HEK293 (cell line): ENCODE measurements at regions not wholly inside any gene's neighbourhood (a gene's known extent, or its start where the extent isn't known, plus 50 kb on each side); places are given as distances from the start of the nearest gene placed in this dataset.
A peak's percentile ranks its signal among the peaks of the same experiment; 100 is the strongest.
"Not testable (repeated sequence)": the region's sequence is repeated elsewhere in the genome, so short reads cannot be mapped to it uniquely, and the experiment has no call there.

Experiments
- CTCF ChIA-PET: fragments of 350-600 bp; formaldehyde crosslinking; extraction: SDS; loops from one replicate; lab custom pipeline; 2021; ENCODE audit warnings: antibody characterized with exemption; lab: Yijun Ruan, JAX
- POLR2A ChIA-PET: fragments of 300-600 bp; formaldehyde crosslinking; extraction: SDS; loops from one replicate; lab custom pipeline; 2020; ENCODE audit warnings: antibody characterized with exemption, inconsistent platforms; lab: Yijun Ruan, JAX
- H3K27ac ChIP-seq: fragments of 200-500 bp; sonication (Bioruptor generic); 2 replicates; pipeline ENCODE4 v1.5.1; 2014; ENCODE audit warnings: low read depth, low read length, control low read depth, inconsistent platforms; ENCODE audit errors: extremely low read depth
- H3K36me3 ChIP-seq, 2 experiments: fragments of 200-500 bp in 1 of 2; sonication (Bioruptor generic) in 1 of 2; 1 replicate in 1 of 2; 2 replicates in 1 of 2; pipeline ENCODE4 v1.5.1; 2014 to 2017; ENCODE audit warnings: inconsistent platforms in 2 of 2, low read length in 2 of 2; ENCODE audit not compliant: control insufficient read depth in 2 of 2, insufficient read depth in 1 of 2
- H3K4me1 ChIP-seq: fragments of 200-500 bp; sonication (Bioruptor generic); 2 replicates; pipeline ENCODE4 v1.5.1; 2014; ENCODE audit warnings: mild to moderate bottlenecking, low read length, inconsistent platforms; ENCODE audit not compliant: control insufficient read depth, insufficient read depth
- H3K4me3 ChIP-seq: 2 replicates; pipeline ENCODE4 v1.5.1; 2011; ENCODE audit warnings: low read depth, mild to moderate bottlenecking, control low read depth, low read length, moderate library complexity
- H3K9me3 ChIP-seq: fragments of 200-500 bp; sonication (Bioruptor generic); 2 replicates; pipeline ENCODE4 v1.5.1; 2014; ENCODE audit warnings: low read depth, low read length, inconsistent platforms; ENCODE audit not compliant: control insufficient read depth, insufficient read depth
- BCL11B ChIP-seq: fragments of 450-650 bp; formaldehyde crosslinking; IDR thresholded peaks from 2 replicates; pipeline ENCODE4 v1.5.1; 2016; ENCODE audit warnings: low read depth, missing biosample characterization, missing genetic modification characterization
- GLIS1 ChIP-seq: fragments of 450-650 bp; formaldehyde crosslinking; IDR thresholded peaks from 2 replicates; pipeline ENCODE4 v1.5.1; 2016; ENCODE audit warnings: missing biosample characterization, missing genetic modification characterization
- OSR2 ChIP-seq: fragments of 450-650 bp; formaldehyde crosslinking; IDR thresholded peaks from 2 replicates; pipeline ENCODE4 v1.5.1; 2016; ENCODE audit warnings: missing biosample characterization, missing genetic modification characterization
- PRDM1 ChIP-seq: fragments of 450-650 bp; formaldehyde crosslinking; IDR thresholded peaks from 2 replicates; pipeline ENCODE4; 2016; ENCODE audit warnings: missing biosample characterization, missing genetic modification characterization
- RBAK ChIP-seq: fragments of 450-650 bp; formaldehyde crosslinking; IDR thresholded peaks from 2 replicates; pipeline ENCODE4 v1.5.1; 2016; ENCODE audit warnings: missing biosample characterization, missing genetic modification characterization
- SP2 ChIP-seq: fragments of 450-650 bp; formaldehyde crosslinking; IDR thresholded peaks from 2 replicates; pipeline ENCODE4 v1.5.1; 2016; ENCODE audit warnings: missing biosample characterization, missing genetic modification characterization
- TRIM28 ChIP-seq: IDR thresholded peaks from 2 replicates; pipeline ENCODE4 v1.6.1; 2011; ENCODE audit warnings: low read length, control low read depth, borderline replicate concordance
- ZIC2 ChIP-seq: fragments of 450-650 bp; formaldehyde crosslinking; IDR thresholded peaks from 2 replicates; pipeline ENCODE4 v1.5.1; 2016; ENCODE audit warnings: missing biosample characterization, missing genetic modification characterization
- ZNF121 ChIP-seq: fragments of 450-650 bp; formaldehyde crosslinking; IDR thresholded peaks from 2 replicates; pipeline ENCODE4 v1.5.1; 2016; ENCODE audit warnings: missing biosample characterization, missing genetic modification characterization
- ZNF140 ChIP-seq: fragments of 450-650 bp; formaldehyde crosslinking; IDR thresholded peaks from 2 replicates; pipeline ENCODE4 v1.5.1; 2016; ENCODE audit warnings: missing biosample characterization, missing genetic modification characterization
- ZNF146 ChIP-seq: fragments of 450-650 bp; formaldehyde crosslinking; IDR thresholded peaks from 2 replicates; pipeline ENCODE4 v1.5.1; 2016; ENCODE audit warnings: missing biosample characterization, missing genetic modification characterization
- ZNF16 ChIP-seq: fragments of 450-650 bp; formaldehyde crosslinking; IDR thresholded peaks from 2 replicates; pipeline ENCODE4 v1.5.1; 2016; ENCODE audit warnings: low read depth, missing biosample characterization, missing genetic modification characterization
- ZNF202 ChIP-seq: fragments of 450-650 bp; formaldehyde crosslinking; IDR thresholded peaks from 2 replicates; pipeline ENCODE4 v1.5.1; 2016; ENCODE audit warnings: missing biosample characterization, missing genetic modification characterization, borderline replicate concordance
- ZNF600 ChIP-seq: fragments of 450-650 bp; formaldehyde crosslinking; IDR thresholded peaks from 2 replicates; pipeline ENCODE4 v1.5.1; 2016; ENCODE audit warnings: missing biosample characterization, missing genetic modification characterization
- ZNF623 ChIP-seq: fragments of 450-650 bp; formaldehyde crosslinking; IDR thresholded peaks from 2 replicates; pipeline ENCODE4 v1.5.1; 2016; ENCODE audit warnings: missing biosample characterization, missing genetic modification characterization
- ZNF645 ChIP-seq: fragments of 450-650 bp; formaldehyde crosslinking; IDR thresholded peaks from 2 replicates; pipeline ENCODE4; 2016; ENCODE audit warnings: missing biosample characterization, missing genetic modification characterization
- ZNF660 ChIP-seq: fragments of 450-650 bp; IDR thresholded peaks from 2 replicates; pipeline ENCODE4 v1.5.1; 2018; ENCODE audit warnings: missing biosample characterization, mild to moderate bottlenecking, missing genetic modification characterization
- ZNF664 ChIP-seq: fragments of 450-650 bp; formaldehyde crosslinking; IDR thresholded peaks from 2 replicates; pipeline ENCODE4 v1.5.1; 2016; ENCODE audit warnings: missing biosample characterization, missing genetic modification characterization
- ZNF768 ChIP-seq: fragments of 450-650 bp; formaldehyde crosslinking; IDR thresholded peaks from 2 replicates; pipeline ENCODE4 v1.5.1; 2018; ENCODE audit warnings: missing biosample characterization, mild to moderate bottlenecking, missing genetic modification characterization
- ZNF837 ChIP-seq: fragments of 450-650 bp; formaldehyde crosslinking; IDR thresholded peaks from 2 replicates; pipeline ENCODE4 v1.5.1; 2016; ENCODE audit warnings: missing biosample characterization, missing genetic modification characterization

- H3K9me3 ChIP-seq = no peaks in the 10 kb centered on the region
- TF ChIP-seq ZNF16 (tag by site-specific recombination) = no peak
- no peak for TF ChIP-seq ZNF837
- TF ChIP-seq TRIM28 = peak; percentile 33; the same call in 1 of the 2 replicates
- peak; percentile 66 for TF ChIP-seq ZIC2 (tag by site-specific recombination)
- no peak for TF ChIP-seq SP2 (tag by site-specific recombination)
- TF ChIP-seq ZNF140 (tag by site-specific recombination) = no peak
- TF ChIP-seq OSR2 (tag by site-specific recombination) = peak; percentile 43; the same call in 1 of the 2 replicates
- H3K4me1 ChIP-seq = no peaks in the 10 kb centered on the region
- POLR2A ChIA-PET = interaction anchor here (1.2 kb wide), 1 partner anchor 31 kb away, joined by 3 read pairs; no protein-coding TSS in a partner anchor
- H3K27ac ChIP-seq = no peak overlapping the region
- H3K4me3 ChIP-seq = no peak overlapping the region
- CTCF ChIA-PET = interaction anchor here (0.6 kb wide), 1 partner anchor 32 kb away, joined by 3 read pairs; no protein-coding TSS in a partner anchor
- H3K36me3 ChIP-seq = no peaks in the 10 kb centered on the region
Observed at GRCh38 chr11:46207270-46207669, 70.2 kb upstream of the CREB3L1 start.

- H3K9me3 ChIP-seq, H3K4me1 ChIP-seq, H3K4me3 ChIP-seq, CTCF ChIA-PET, H3K36me3 ChIP-seq, POLR2A ChIA-PET, H3K27ac ChIP-seq: not testable (repeated sequence)
- 0 out of 2 replicates have a peak, but pooled peaks have one; percentile 47 for TF ChIP-seq ZNF121
Observed at GRCh38 chr11:46204415-46204814, 73.0 kb upstream of the CREB3L1 start.

GRCh38 chr11:46203746-46204145, 73.7 kb upstream of the CREB3L1 start:
- no peaks in the 10 kb centered on the region for H3K4me1 ChIP-seq
- TF ChIP-seq PRDM1 (tag by site-specific recombination) = no peak
- TF ChIP-seq ZNF600 (tag by site-specific recombination) = 0 out of 2 replicates have a peak, but pooled peaks have one; percentile 41
- TF ChIP-seq, all 188 proteins: peak for 1
- POLR2A ChIA-PET = no interaction called here
- CTCF ChIA-PET = no interaction called here
- no peak overlapping the region for H3K4me3 ChIP-seq
- H3K27ac ChIP-seq = no peak overlapping the region
- H3K36me3 ChIP-seq = no peaks in the 10 kb centered on the region
- no peaks in the 10 kb centered on the region for H3K9me3 ChIP-seq

GRCh38 chr11:46202696-46203391, 74.6 kb upstream of the CREB3L1 start:
- no peak overlapping the region for H3K4me3 ChIP-seq
- H3K36me3 ChIP-seq = no peaks in the 10 kb centered on the region
- no peaks in the 10 kb centered on the region for H3K9me3 ChIP-seq
- POLR2A ChIA-PET = no interaction called here
- no peak overlapping the region for H3K27ac ChIP-seq
- TF ChIP-seq ZNF623 = peak; percentile 77
- TF ChIP-seq BCL11B (tag by site-specific recombination) = no peak
- TF ChIP-seq, all 188 proteins: peak for 1
- no peaks in the 10 kb centered on the region for H3K4me1 ChIP-seq
- CTCF ChIA-PET = interaction anchor here (0.7 kb wide), 1 partner anchor 20 kb away, joined by 3 read pairs; no protein-coding TSS in a partner anchor

- ChIA-PET CTCF (interaction anchor here (0.7 kb wide), 1 partner anchor 19 kb away, joined by 3 read pairs; no protein-coding TSS in a partner anchor), POLR2A (no interaction called here)
- Histone ChIP-seq H3K4me1 (no peaks in the 10 kb centered on the region), H3K9me3 (no peaks in the 10 kb centered on the region), H3K27ac (no peak overlapping the region), H3K4me3 (no peak overlapping the region), H3K36me3 (no peaks in the 10 kb centered on the region)
- TF ChIP-seq ZNF202 (tag by site-specific recombination) = no peak
- no peak for TF ChIP-seq ZNF660 (tag by site-specific recombination)
- no peak for TF ChIP-seq RBAK (tag by site-specific recombination)
- no peak for TF ChIP-seq ZNF645 (tag by site-specific recombination)
- TF ChIP-seq ZNF664 (tag by site-specific recombination) = no peak
- no peak for TF ChIP-seq ZNF146 (tag by site-specific recombination)
- TF ChIP-seq GLIS1 (tag by site-specific recombination) = peak; percentile 52
- no peak for TF ChIP-seq ZNF768 (tag by site-specific recombination)
- TF ChIP-seq ZIC2 (tag by site-specific recombination) = peak; percentile 27; the same call in 1 of the 2 replicates
Observed at GRCh38 chr11:46202149-46202548, 75.3 kb upstream of the CREB3L1 start.
